OCI-LY7 (cell line): ENCODE measurements at regions not wholly inside any gene's neighbourhood (a gene's known extent, or its start where the extent isn't known, plus 50 kb on each side); places are given as distances from the start of the nearest gene placed in this dataset.

Source experiments
- EZH2phosphoT487 ChIP-seq: fragments of 200-600 bp; sonication (generic); IDR thresholded peaks from 2 replicates; pipeline ENCODE4 v1.6.1; 2018; ENCODE audit warnings: low read depth, borderline replicate concordance, mild to moderate bottlenecking, mixed run types, antibody characterized with exemption, low read length, moderate library complexity, mixed read lengths
- TF ChIP-seq, protein P1 (sequence below): fragments of 200-600 bp; sonication (generic); conservative IDR thresholded peaks from 2 replicates; pipeline ENCODE4 v1.5.1; 2014; ENCODE audit warnings: mild to moderate bottlenecking, antibody characterized with exemption, low read length, moderate library complexity, mixed read lengths

DNA sequence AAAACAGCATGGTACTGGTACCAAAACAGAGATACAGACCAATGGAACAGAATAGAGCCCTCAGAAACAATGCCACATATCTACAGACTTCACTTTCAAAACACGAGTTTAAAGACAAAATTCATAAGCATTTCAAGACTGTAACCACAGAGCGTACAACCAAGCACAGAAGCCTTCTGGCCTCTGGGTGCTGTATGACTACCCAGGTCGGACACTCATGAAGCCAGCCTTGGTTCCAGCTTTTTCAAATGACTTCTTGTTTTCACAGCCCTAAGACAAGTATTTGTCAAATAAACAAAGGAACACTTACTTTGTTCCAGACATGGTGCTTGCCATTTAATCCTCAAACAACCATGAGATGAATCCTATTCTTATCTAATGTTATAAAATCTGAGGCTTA, 536.1 kb upstream of the NR3C2 start:
- TF ChIP-seq, protein P1, sequence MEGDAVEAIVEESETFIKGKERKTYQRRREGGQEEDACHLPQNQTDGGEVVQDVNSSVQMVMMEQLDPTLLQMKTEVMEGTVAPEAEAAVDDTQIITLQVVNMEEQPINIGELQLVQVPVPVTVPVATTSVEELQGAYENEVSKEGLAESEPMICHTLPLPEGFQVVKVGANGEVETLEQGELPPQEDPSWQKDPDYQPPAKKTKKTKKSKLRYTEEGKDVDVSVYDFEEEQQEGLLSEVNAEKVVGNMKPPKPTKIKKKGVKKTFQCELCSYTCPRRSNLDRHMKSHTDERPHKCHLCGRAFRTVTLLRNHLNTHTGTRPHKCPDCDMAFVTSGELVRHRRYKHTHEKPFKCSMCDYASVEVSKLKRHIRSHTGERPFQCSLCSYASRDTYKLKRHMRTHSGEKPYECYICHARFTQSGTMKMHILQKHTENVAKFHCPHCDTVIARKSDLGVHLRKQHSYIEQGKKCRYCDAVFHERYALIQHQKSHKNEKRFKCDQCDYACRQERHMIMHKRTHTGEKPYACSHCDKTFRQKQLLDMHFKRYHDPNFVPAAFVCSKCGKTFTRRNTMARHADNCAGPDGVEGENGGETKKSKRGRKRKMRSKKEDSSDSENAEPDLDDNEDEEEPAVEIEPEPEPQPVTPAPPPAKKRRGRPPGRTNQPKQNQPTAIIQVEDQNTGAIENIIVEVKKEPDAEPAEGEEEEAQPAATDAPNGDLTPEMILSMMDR = no peak
- TF ChIP-seq EZH2phosphoT487 = no peak
